OCI-LY7 (cell line): ENCODE measurements at regions not wholly inside any gene's neighbourhood (a gene's known extent, or its start where the extent isn't known, plus 50 kb on each side); places are given as distances from the start of the nearest gene placed in this dataset.

Experiments
- BruUV-seq: library from RNA; stranded (reverse); fragments of 400-500 nt; replicated peaks from 2 replicates; lab custom pipeline; 2021; lab: Mats Ljungman, UMichigan
- CTCF ChIA-PET: fragments of 300-600 bp; sonication (Branson Sonifier 250); formaldehyde crosslinking; loops from one replicate; lab custom pipeline; 2022; ENCODE audit warnings: antibody characterized with exemption; ENCODE audit not compliant: unreplicated experiment; lab: Charles Lee
- POLR2A ChIA-PET: fragments of 300-600 bp; sonication (Branson Sonifier 250); formaldehyde crosslinking; loops from one replicate; lab custom pipeline; 2022; ENCODE audit warnings: antibody characterized with exemption; lab: Charles Lee
- DNase-seq: peaks from one replicate; pipeline ENCODE4 v3.0.0-alpha.2; 2015; ENCODE audit warnings: low spot score
- H2AFZ ChIP-seq: fragments of 200-600 bp; sonication (generic), shearing (Covaris generic); 2 replicates; pipeline ENCODE4 v1.6.1; 2014; ENCODE audit warnings: mild to moderate bottlenecking, antibody characterized with exemption, low read length, moderate library complexity
- H3K27ac ChIP-seq: fragments of 200-600 bp; sonication (generic); 2 replicates; pipeline ENCODE4 v1.5.1; 2014; ENCODE audit warnings: mixed run types, low read depth, mild to moderate bottlenecking, moderate library complexity, low read length, inconsistent platforms; ENCODE audit not compliant: poor library complexity, severe bottlenecking
- H3K36me3 ChIP-seq: fragments of 200-600 bp; sonication (generic); 2 replicates; pipeline ENCODE4 v1.6.1; 2014; ENCODE audit warnings: mild to moderate bottlenecking, antibody characterized with exemption, low read length, moderate library complexity, mixed read lengths; ENCODE audit not compliant: insufficient read depth
- H3K4me1 ChIP-seq: fragments of 200-600 bp; sonication (generic); 2 replicates; pipeline ENCODE4 v1.5.1; 2014; ENCODE audit warnings: mild to moderate bottlenecking, low read length; ENCODE audit not compliant: insufficient read depth, poor library complexity, severe bottlenecking
- H3K4me2 ChIP-seq: fragments of 200-600 bp; sonication (generic); 2 replicates; pipeline ENCODE4 v1.6.1; 2014; ENCODE audit warnings: mild to moderate bottlenecking, low read length
- H3K4me3 ChIP-seq: fragments of 200-600 bp; sonication (generic); 2 replicates; pipeline ENCODE4 v1.5.1; 2014; ENCODE audit warnings: mild to moderate bottlenecking, low read depth, low read length; ENCODE audit not compliant: poor library complexity, severe bottlenecking
- H3K79me2 ChIP-seq: fragments of 200-600 bp; sonication (generic); 2 replicates; pipeline ENCODE4 v1.6.1; 2016; ENCODE audit warnings: low read depth, mild to moderate bottlenecking, low read length, moderate library complexity, mixed read lengths; ENCODE audit not compliant: insufficient read depth
- H3K9me2 ChIP-seq: fragments of 200-600 bp; sonication (generic); 2 replicates; pipeline ENCODE4 v1.6.1; 2016; ENCODE audit warnings: mild to moderate bottlenecking, low read length, mixed read lengths; ENCODE audit not compliant: insufficient read depth
- H3K9me3 ChIP-seq: fragments of 200-600 bp; sonication (generic); 2 replicates; pipeline ENCODE4 v1.6.1; 2014; ENCODE audit warnings: mild to moderate bottlenecking, mixed run types, low read length, mixed read lengths
- H4K20me1 ChIP-seq: fragments of 200-600 bp; sonication (generic); 2 replicates; pipeline ENCODE4 v1.6.1; 2014; ENCODE audit warnings: mild to moderate bottlenecking, antibody characterized with exemption, low read length, moderate library complexity, mixed read lengths; ENCODE audit not compliant: insufficient read depth
- EZH2phosphoT487 ChIP-seq: fragments of 200-600 bp; sonication (generic); IDR thresholded peaks from 2 replicates; pipeline ENCODE4 v1.6.1; 2018; ENCODE audit warnings: low read depth, borderline replicate concordance, mild to moderate bottlenecking, mixed run types, antibody characterized with exemption, low read length, moderate library complexity, mixed read lengths
- intact Hi-C: fragments of 100-400 bp; cut with micrococcal nuclease; formaldehyde crosslinking; loops from one replicate; pipeline ENCODE4 v1.10.0; 2022; ENCODE audit not compliant: unreplicated experiment
- TF ChIP-seq, protein P1 (sequence below): fragments of 200-600 bp; sonication (generic); conservative IDR thresholded peaks from 2 replicates; pipeline ENCODE4 v1.5.1; 2014; ENCODE audit warnings: mild to moderate bottlenecking, antibody characterized with exemption, low read length, moderate library complexity, mixed read lengths

DNA sequence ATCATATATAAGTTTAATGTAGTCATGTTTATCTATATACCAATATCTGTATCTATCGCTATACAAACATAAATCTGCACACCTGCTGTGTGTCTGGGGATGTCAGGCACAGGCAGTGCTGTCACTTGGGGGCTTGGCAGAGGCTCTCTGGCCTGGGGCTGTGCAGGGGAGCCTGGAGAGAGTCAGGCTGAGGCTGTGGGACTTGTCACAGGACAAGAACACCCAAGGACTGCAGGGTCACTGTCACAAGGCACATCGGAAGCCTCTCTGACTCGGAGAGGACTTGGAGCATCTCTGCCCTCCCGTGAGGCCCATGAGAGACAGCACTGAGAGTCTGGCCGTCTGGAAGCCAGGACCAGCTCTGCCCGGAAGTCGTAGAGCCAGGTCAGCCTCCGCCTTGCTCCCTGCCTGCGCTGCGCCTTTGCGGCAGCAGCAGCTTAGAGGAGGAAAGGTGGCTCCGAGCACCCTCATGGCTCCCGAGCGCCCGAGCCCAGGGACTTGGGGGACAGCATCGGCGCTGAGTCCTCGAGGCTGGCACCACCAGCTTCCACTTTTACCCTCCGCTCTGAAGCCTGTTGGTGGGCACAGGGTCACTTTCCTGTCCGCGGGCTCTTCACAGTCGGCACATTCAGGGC lies 280.3 kb downstream of the NDUFA10 start:
- no peak for DNase-seq
- no TSS peak for BruUV-seq
- no peaks in the 10 kb centered on the region for H3K9me3 ChIP-seq
- TF ChIP-seq, protein P1, sequence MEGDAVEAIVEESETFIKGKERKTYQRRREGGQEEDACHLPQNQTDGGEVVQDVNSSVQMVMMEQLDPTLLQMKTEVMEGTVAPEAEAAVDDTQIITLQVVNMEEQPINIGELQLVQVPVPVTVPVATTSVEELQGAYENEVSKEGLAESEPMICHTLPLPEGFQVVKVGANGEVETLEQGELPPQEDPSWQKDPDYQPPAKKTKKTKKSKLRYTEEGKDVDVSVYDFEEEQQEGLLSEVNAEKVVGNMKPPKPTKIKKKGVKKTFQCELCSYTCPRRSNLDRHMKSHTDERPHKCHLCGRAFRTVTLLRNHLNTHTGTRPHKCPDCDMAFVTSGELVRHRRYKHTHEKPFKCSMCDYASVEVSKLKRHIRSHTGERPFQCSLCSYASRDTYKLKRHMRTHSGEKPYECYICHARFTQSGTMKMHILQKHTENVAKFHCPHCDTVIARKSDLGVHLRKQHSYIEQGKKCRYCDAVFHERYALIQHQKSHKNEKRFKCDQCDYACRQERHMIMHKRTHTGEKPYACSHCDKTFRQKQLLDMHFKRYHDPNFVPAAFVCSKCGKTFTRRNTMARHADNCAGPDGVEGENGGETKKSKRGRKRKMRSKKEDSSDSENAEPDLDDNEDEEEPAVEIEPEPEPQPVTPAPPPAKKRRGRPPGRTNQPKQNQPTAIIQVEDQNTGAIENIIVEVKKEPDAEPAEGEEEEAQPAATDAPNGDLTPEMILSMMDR = no peak
- TF ChIP-seq EZH2phosphoT487 = no peak
- no peaks in the 10 kb centered on the region for H3K9me2 ChIP-seq
- H3K27ac ChIP-seq = no peak overlapping the region
- H3K36me3 ChIP-seq = no peaks in the 10 kb centered on the region
- H3K4me2 ChIP-seq = no peak overlapping the region
- H4K20me1 ChIP-seq = no peaks in the 10 kb centered on the region
- no peaks in the 10 kb centered on the region for H3K4me1 ChIP-seq
- H3K79me2 ChIP-seq = no peaks in the 10 kb centered on the region
- ChIA-PET POLR2A (no interaction called here), CTCF (no interaction called here)
- intact Hi-C loops = no loop called here
- H3K4me3 ChIP-seq = no peak overlapping the region
- no peak overlapping the region for H2AFZ ChIP-seq

DNA sequence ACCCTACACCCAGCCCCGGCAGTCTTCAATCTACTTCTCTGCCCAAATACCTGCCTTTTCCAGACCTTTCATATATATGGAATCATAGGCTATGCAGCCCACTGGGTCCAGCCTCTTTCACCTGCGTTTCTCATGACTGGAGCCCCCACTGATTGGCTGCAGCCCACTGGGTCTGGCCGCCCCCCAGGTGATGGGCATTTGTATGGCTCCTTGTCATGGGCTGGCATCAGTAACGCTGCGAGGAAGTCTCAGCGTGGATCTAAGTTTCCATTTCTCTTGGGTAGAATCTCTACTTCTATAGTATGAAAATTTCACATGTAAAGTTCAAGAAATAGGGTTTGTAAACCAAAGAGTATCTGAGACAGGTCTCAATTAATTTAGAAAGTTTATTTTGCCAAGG lies 281.9 kb downstream of the NDUFA10 start:
- Histone ChIP-seq H3K9me2 (no peaks in the 10 kb centered on the region), H3K27ac (no peak overlapping the region), H3K4me1 (no peaks in the 10 kb centered on the region), H3K36me3 (no peaks in the 10 kb centered on the region), H3K4me3 (no peak overlapping the region), H3K4me2 (no peak overlapping the region), H2AFZ (no peak overlapping the region), H3K79me2 (no peaks in the 10 kb centered on the region), H3K9me3 (no peaks in the 10 kb centered on the region), H4K20me1 (no peaks in the 10 kb centered on the region)
- TF ChIP-seq EZH2phosphoT487 = no peak
- TF ChIP-seq, protein P1 = no peak
- ChIA-PET POLR2A (no interaction called here), CTCF (no interaction called here)
- DNase-seq = no peak
- intact Hi-C loops = no loop called here
- BruUV-seq = no TSS peak

- TF ChIP-seq EZH2phosphoT487 = no peak
- TF ChIP-seq, protein P1 = no peak
- Histone ChIP-seq H4K20me1 (no peaks in the 10 kb centered on the region), H3K4me1 (no peaks in the 10 kb centered on the region), H3K4me3 (no peak overlapping the region), H3K9me2 (no peaks in the 10 kb centered on the region), H3K9me3 (no peaks in the 10 kb centered on the region), H3K79me2 (no peaks in the 10 kb centered on the region), H2AFZ (no peak overlapping the region), H3K36me3 (no peaks in the 10 kb centered on the region), H3K4me2 (no peak overlapping the region), H3K27ac (no peak overlapping the region)
- no TSS peak for BruUV-seq
- ChIA-PET CTCF (no interaction called here), POLR2A (no interaction called here)
- DNase-seq = no peak
- intact Hi-C loops = no loop called here
Observed at GRCh38 chr2:239742377-239742776, 282.8 kb downstream of the NDUFA10 start.
